Gastrocnemius medialis (tissue), 4 donors: ENCODE measurements at regions not wholly inside any gene's neighbourhood (a gene's known extent, or its start where the extent isn't known, plus 50 kb on each side); places are given as distances from the start of the nearest gene placed in this dataset.

Source experiments
- POLR2A ChIP-seq, 2 donors: fragments of 450-650 bp; IDR thresholded peaks; one replicate each; pipeline ENCODE4 v1.6.1; 2017; ENCODE audit warnings: antibody characterized with exemption in 2 of 2, mild to moderate bottlenecking in 2 of 2, moderate library complexity in 2 of 2
- TF ChIP-seq, protein P1 (sequence below), 5 experiments: fragments of 450-650 bp in 3 of 5; fragments of 200-600 bp in 2 of 5; sonication (generic) in 2 of 5; IDR thresholded peaks in 4 of 5; conservative IDR thresholded peaks in 1 of 5; 1 replicate in 4 of 5; 2 replicates in 1 of 5; pipeline ENCODE4 v1.5.1; 2016 to 2019; ENCODE audit warnings: antibody characterized with exemption in 5 of 5, mild to moderate bottlenecking in 3 of 5, moderate library complexity in 3 of 5

DNA sequence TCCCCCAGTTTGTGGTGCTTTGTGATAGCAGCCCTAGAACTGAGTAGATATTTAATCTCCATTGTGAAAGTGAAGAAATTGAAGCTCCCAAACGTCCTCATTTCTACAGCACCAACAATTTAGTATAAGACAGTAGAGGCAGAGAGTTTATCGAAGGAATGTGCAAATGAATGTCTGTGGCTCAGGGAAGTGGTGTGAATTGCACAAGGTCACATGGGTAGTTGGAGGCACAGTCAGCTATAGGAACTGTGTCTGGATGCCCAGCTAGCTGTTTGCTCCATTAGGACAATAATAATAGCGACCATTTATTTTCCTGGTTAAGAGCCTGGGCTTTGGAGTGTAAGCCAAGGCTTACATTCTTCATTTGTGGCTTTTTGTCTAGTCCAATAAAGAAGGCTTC lies 144.4 kb upstream of the USP24 start:
- no peak for TF ChIP-seq POLR2A (IDR thresholded peaks at IDR 0.05)
- TF ChIP-seq, protein P1, sequence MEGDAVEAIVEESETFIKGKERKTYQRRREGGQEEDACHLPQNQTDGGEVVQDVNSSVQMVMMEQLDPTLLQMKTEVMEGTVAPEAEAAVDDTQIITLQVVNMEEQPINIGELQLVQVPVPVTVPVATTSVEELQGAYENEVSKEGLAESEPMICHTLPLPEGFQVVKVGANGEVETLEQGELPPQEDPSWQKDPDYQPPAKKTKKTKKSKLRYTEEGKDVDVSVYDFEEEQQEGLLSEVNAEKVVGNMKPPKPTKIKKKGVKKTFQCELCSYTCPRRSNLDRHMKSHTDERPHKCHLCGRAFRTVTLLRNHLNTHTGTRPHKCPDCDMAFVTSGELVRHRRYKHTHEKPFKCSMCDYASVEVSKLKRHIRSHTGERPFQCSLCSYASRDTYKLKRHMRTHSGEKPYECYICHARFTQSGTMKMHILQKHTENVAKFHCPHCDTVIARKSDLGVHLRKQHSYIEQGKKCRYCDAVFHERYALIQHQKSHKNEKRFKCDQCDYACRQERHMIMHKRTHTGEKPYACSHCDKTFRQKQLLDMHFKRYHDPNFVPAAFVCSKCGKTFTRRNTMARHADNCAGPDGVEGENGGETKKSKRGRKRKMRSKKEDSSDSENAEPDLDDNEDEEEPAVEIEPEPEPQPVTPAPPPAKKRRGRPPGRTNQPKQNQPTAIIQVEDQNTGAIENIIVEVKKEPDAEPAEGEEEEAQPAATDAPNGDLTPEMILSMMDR (IDR thresholded peaks at IDR 0.05 in 4 of 5, conservative IDR thresholded peaks at IDR 0.05 in 1 of 5): no peak
